ENCODE measurements at regions not wholly inside any gene's neighbourhood (a gene's known extent, or its start where the extent isn't known, plus 50 kb on each side); places are given as distances from the start of the nearest gene placed in this dataset.

- TF ChIP-seq CTCF (IDR thresholded peaks at IDR 0.05) (no peak), POLR2A (IDR thresholded peaks at IDR 0.05) (no peak)
These were observed 64.6 kb upstream of the PCBD1 start for GRCh38 chr10:70952921-70953320.

Measured in right lobe of liver (tissue), 4 donors.